HCT116 (cell line): ENCODE measurements at regions not wholly inside any gene's neighbourhood (a gene's known extent, or its start where the extent isn't known, plus 50 kb on each side); places are given as distances from the start of the nearest gene placed in this dataset.

Source experiments
- ATAC-seq: fragments of 200-7000 bp; cut with Tn5 transposase; 2 replicates; pipeline ENCODE4 v1.9.1; 2020; ENCODE audit warnings: mild to moderate bottlenecking, moderate library complexity
- BruUV-seq: library from RNA; stranded (reverse); fragments of 400-500 nt; replicated peaks from 2 replicates; lab custom pipeline; 2021; lab: Mats Ljungman, UMichigan
- CTCF ChIA-PET: fragments of 300-600 bp; sonication (Branson Sonifier 250); formaldehyde crosslinking; loops from one replicate; lab custom pipeline; 2021; ENCODE audit warnings: antibody characterized with exemption; lab: Charles Lee
- POLR2A ChIA-PET: fragments of 300-600, 350-600 bp; sonication (Branson Sonifier 250); formaldehyde crosslinking; loops from one replicate; lab custom pipeline; 2021; ENCODE audit warnings: antibody characterized with exemption; lab: Charles Lee
- RAD21 ChIA-PET, 2 experiments: fragments of 300-600 bp; sonication (Branson Sonifier 250); formaldehyde crosslinking; loops; one replicate each; lab custom pipeline; 2023; ENCODE audit warnings: low total read pairs in 2 of 2; ENCODE audit not compliant: uncharacterized antibody in 2 of 2, unreplicated experiment in 2 of 2, low non-redundant PET in 1 of 2; lab: Charles Lee
- DNase-seq: peaks from one replicate; pipeline ENCODE4 v3.0.0-alpha.2; 2010; ENCODE audit warnings: low read depth, low spot score
- H2AFZ ChIP-seq: fragments of 200-600 bp; shearing (Covaris generic), sonication (generic); 2 replicates; pipeline ENCODE4 v1.6.1; 2017; ENCODE audit warnings: low read depth, mixed run types, mixed read lengths, antibody characterized with exemption, low read length; ENCODE audit not compliant: poor library complexity, severe bottlenecking
- H3K27ac ChIP-seq: 2 replicates; pipeline ENCODE4 v1.5.1; 2012; ENCODE audit warnings: low read depth, low read length
- H3K27me3 ChIP-seq: fragments of 200-600 bp; sonication (generic); 2 replicates; pipeline ENCODE4 v1.6.1; 2016; ENCODE audit warnings: mixed run types, low read length, mixed read lengths; ENCODE audit not compliant: insufficient read depth
- H3K36me3 ChIP-seq, 2 experiments: fragments of 200-500 bp in 1 of 2; fragments of 200-600 bp in 1 of 2; sonication (Bioruptor generic) in 1 of 2; sonication (generic) in 1 of 2; 2 replicates each; pipeline versions ENCODE4 v1.5.1 to v1.6.1; 2014 to 2016; ENCODE audit warnings: low read length in 2 of 2, inconsistent platforms in 1 of 2, mixed read lengths in 1 of 2, mixed run types in 1 of 2; ENCODE audit not compliant: insufficient read depth in 2 of 2, control insufficient read depth in 1 of 2
- H3K4me1 ChIP-seq, 2 experiments: fragments of 200-600 bp in 1 of 2; sonication (generic) in 1 of 2; 2 replicates each; pipeline versions ENCODE4 v1.5.1 to v1.6.1; 2012 to 2017; ENCODE audit warnings: low read length in 2 of 2, inconsistent platforms in 1 of 2, mild to moderate bottlenecking in 1 of 2, mixed read lengths in 1 of 2, mixed run types in 1 of 2, moderate library complexity in 1 of 2; ENCODE audit not compliant: insufficient read depth in 2 of 2, control insufficient read depth in 1 of 2
- H3K4me2 ChIP-seq: fragments of 200-600 bp; sonication (generic); 2 replicates; pipeline ENCODE4 v1.6.1; 2017; ENCODE audit warnings: mixed run types, low read length, mixed read lengths
- H3K4me3 ChIP-seq, 2 experiments: fragments of 200-600 bp in 1 of 2; sonication (generic) in 1 of 2; replicated peaks in 1 of 2; 2 replicates each; pipeline ENCODE4 v1.5.1; 2011 to 2016; ENCODE audit warnings: low read length in 2 of 2, control low read depth in 1 of 2, low read depth in 1 of 2, mild to moderate bottlenecking in 1 of 2, mixed read lengths in 1 of 2, mixed run types in 1 of 2
- H3K79me2 ChIP-seq: fragments of 200-600 bp; sonication (generic); 2 replicates; pipeline ENCODE4 v1.6.1; 2017; ENCODE audit warnings: mild to moderate bottlenecking, mixed run types, low read length, moderate library complexity, mixed read lengths; ENCODE audit not compliant: insufficient read depth
- H3K9ac ChIP-seq: fragments of 200-600 bp; sonication (generic); 2 replicates; pipeline ENCODE4 v1.6.1; 2016; ENCODE audit warnings: low read length, mixed read lengths
- H3K9me2 ChIP-seq: fragments of 200-600 bp; sonication (generic), shearing (Covaris generic); 2 replicates; pipeline ENCODE4 v1.6.1; 2017; ENCODE audit warnings: mixed run types, mild to moderate bottlenecking, moderate library complexity; ENCODE audit not compliant: insufficient read depth
- H3K9me3 ChIP-seq, 2 experiments: fragments of 200-500 bp in 1 of 2; fragments of 200-600 bp in 1 of 2; sonication (Bioruptor generic) in 1 of 2; sonication (generic) in 1 of 2; 2 replicates each; pipeline ENCODE4 v1.6.1; 2014 to 2017; ENCODE audit warnings: low read length in 2 of 2, mixed read lengths in 2 of 2, inconsistent platforms in 1 of 2, low read depth in 1 of 2, mild to moderate bottlenecking in 1 of 2, mixed run types in 1 of 2, moderate library complexity in 1 of 2; ENCODE audit not compliant: control insufficient read depth in 1 of 2, insufficient read depth in 1 of 2
- H4K20me1 ChIP-seq: fragments of 200-600 bp; sonication (generic), shearing (Covaris generic); 2 replicates; pipeline ENCODE4 v1.6.1; 2017; ENCODE audit warnings: mixed run types, mild to moderate bottlenecking, moderate library complexity; ENCODE audit not compliant: insufficient read depth
- CBX3 ChIP-seq: IDR thresholded peaks from 2 replicates; pipeline ENCODE4 v1.6.1; 2012; ENCODE audit warnings: low read depth
- CEBPB ChIP-seq: IDR thresholded peaks from 2 replicates; pipeline ENCODE4 v1.6.1; 2012; ENCODE audit warnings: low read depth
- CTCF ChIP-seq, 3 experiments: fragments of 200-600 bp in 1 of 3; sonication (generic) in 1 of 3; IDR thresholded peaks in 2 of 3; conservative IDR thresholded peaks in 1 of 3; 2 replicates each; pipeline ENCODE4 v1.5.1; 2012 to 2017; ENCODE audit warnings: low read depth in 2 of 3, low read length in 2 of 3, antibody characterized with exemption in 1 of 3, borderline replicate concordance in 1 of 3, control low read depth in 1 of 3, mild to moderate bottlenecking in 1 of 3, mixed read lengths in 1 of 3, mixed run types in 1 of 3, moderate library complexity in 1 of 3; ENCODE audit not compliant: insufficient read depth in 1 of 3
- ELF1 ChIP-seq: IDR thresholded peaks from 2 replicates; pipeline ENCODE4 v1.6.1; 2012; ENCODE audit warnings: low read depth, borderline replicate concordance
- EZH2phosphoT487 ChIP-seq: fragments of 200-600 bp; IDR thresholded peaks from 2 replicates; pipeline ENCODE4 v1.6.1; 2018; ENCODE audit warnings: antibody characterized with exemption, borderline replicate concordance
- POLR2A ChIP-seq: IDR thresholded peaks from 2 replicates; pipeline ENCODE4 v1.7.0; 2011; ENCODE audit warnings: borderline replicate concordance; ENCODE audit not compliant: insufficient read depth, insufficient read length; ENCODE audit errors: extremely low read depth
- SIN3A ChIP-seq: IDR thresholded peaks from 2 replicates; pipeline ENCODE4 v1.6.1; 2012; ENCODE audit warnings: low read depth
- YY1 ChIP-seq: IDR thresholded peaks from 2 replicates; pipeline ENCODE4 v1.6.1; 2011; ENCODE audit warnings: low read length, low read depth, moderate library complexity, mild to moderate bottlenecking; ENCODE audit not compliant: insufficient replicate concordance; ENCODE audit errors: extremely low read depth
- ZBTB33 ChIP-seq: IDR thresholded peaks from 2 replicates; pipeline ENCODE4 v1.6.1; 2011; ENCODE audit warnings: mild to moderate bottlenecking, low read length, moderate library complexity; ENCODE audit not compliant: insufficient replicate concordance; ENCODE audit errors: extremely low read depth
- ZNF274 ChIP-seq: fragments of 200-500 bp; sonication (Bioruptor generic); IDR thresholded peaks from 2 replicates; pipeline ENCODE4 v1.6.1; 2014; ENCODE audit warnings: mild to moderate bottlenecking, low read depth, low read length, inconsistent platforms
- intact Hi-C: fragments of 100-400 bp; cut with micrococcal nuclease; formaldehyde crosslinking; loops from 2 replicates; pipeline ENCODE4 v1.10.0; 2022
- TF ChIP-seq, protein P1 (sequence below): IDR thresholded peaks from 2 replicates; pipeline ENCODE4 v1.6.1; 2012; ENCODE audit warnings: low read depth
- TF ChIP-seq, protein P2 (sequence below): IDR thresholded peaks from 2 replicates; pipeline ENCODE4 v1.6.1; 2012

DNA sequence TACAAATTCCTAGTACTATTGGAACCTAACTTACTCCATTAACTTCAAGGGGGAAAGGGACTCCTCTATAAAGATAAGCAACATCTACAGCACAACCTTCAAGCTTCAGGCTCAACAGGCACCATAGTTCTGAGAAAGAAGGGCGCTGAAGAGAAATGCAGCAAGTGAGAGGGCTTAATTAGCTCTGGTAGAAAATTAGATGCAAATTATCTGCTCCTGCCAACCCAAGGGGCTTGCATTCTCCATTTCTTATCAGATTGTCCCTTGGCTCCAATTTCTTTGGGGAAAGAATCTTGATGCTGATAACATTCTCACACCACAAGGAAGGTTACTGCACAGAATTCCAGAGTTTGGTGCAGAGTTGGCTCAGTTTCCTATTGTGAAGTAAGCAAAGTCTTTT lies 214.6 kb downstream of the GABRG2 start:
- intact Hi-C loops = no loop called here
- no peaks in the 10 kb centered on the region for H3K36me3 ChIP-seq
- BruUV-seq = no TSS peak
- no peaks in the 10 kb centered on the region for H3K9me3 ChIP-seq
- H3K9me2 ChIP-seq = no peaks in the 10 kb centered on the region
- ATAC-seq = no peak
- no peak overlapping the region for H3K9ac ChIP-seq
- H4K20me1 ChIP-seq = no peaks in the 10 kb centered on the region
- CTCF ChIA-PET = no interaction called here
- no peak overlapping the region for H3K27ac ChIP-seq
- H3K4me1 ChIP-seq = no peaks in the 10 kb centered on the region
- RAD21 ChIA-PET = no interaction called here
- H2AFZ ChIP-seq = no peak overlapping the region
- H3K4me2 ChIP-seq = no peak overlapping the region
- H3K79me2 ChIP-seq = no peaks in the 10 kb centered on the region
- no peak for DNase-seq
- no peak overlapping the region for H3K4me3 ChIP-seq
- H3K27me3 ChIP-seq = no peaks in the 10 kb centered on the region
- POLR2A ChIA-PET = no interaction called here
- TF ChIP-seq CEBPB = no peak
- TF ChIP-seq YY1 = no peak
- TF ChIP-seq, all 23 proteins: peak for 0

GRCh38 chr5:162283609-162284008 lies 216.0 kb downstream of the GABRG2 start:
- POLR2A ChIA-PET = no interaction called here
- DNase-seq (no peak), ATAC-seq (no peak)
- no TSS peak for BruUV-seq
- H3K27ac ChIP-seq = no peak overlapping the region
- no peaks in the 10 kb centered on the region for H3K9me2 ChIP-seq
- no peaks in the 10 kb centered on the region for H3K36me3 ChIP-seq
- H3K9ac ChIP-seq = no peak overlapping the region
- RAD21 ChIA-PET = no interaction called here
- no peaks in the 10 kb centered on the region for H3K9me3 ChIP-seq
- H3K4me3 ChIP-seq = no peak overlapping the region
- CTCF ChIA-PET = no interaction called here
- no peaks in the 10 kb centered on the region for H3K27me3 ChIP-seq
- H3K4me1 ChIP-seq = no peaks in the 10 kb centered on the region
- intact Hi-C loops = no loop called here
- H2AFZ ChIP-seq = no peak overlapping the region
- no peak overlapping the region for H3K4me2 ChIP-seq
- H3K79me2 ChIP-seq = no peaks in the 10 kb centered on the region
- H4K20me1 ChIP-seq = no peaks in the 10 kb centered on the region
- TF ChIP-seq CTCF (IDR thresholded peaks at IDR 0.05 in 2 of 3, conservative IDR thresholded peaks at IDR 0.05 in 1 of 3; ENCODE audit: borderline replicate concordance in 1 of 3, insufficient read depth in 1 of 3, low read depth in 2 of 3, low read length in 2 of 3) (no peak), CBX3 (no peak), YY1 (no peak), ELF1 (no peak), SIN3A (no peak), ZBTB33 (no peak), ZNF274 (no peak), POLR2A (no peak), EZH2phosphoT487 (no peak)
- TF ChIP-seq, protein P1, sequence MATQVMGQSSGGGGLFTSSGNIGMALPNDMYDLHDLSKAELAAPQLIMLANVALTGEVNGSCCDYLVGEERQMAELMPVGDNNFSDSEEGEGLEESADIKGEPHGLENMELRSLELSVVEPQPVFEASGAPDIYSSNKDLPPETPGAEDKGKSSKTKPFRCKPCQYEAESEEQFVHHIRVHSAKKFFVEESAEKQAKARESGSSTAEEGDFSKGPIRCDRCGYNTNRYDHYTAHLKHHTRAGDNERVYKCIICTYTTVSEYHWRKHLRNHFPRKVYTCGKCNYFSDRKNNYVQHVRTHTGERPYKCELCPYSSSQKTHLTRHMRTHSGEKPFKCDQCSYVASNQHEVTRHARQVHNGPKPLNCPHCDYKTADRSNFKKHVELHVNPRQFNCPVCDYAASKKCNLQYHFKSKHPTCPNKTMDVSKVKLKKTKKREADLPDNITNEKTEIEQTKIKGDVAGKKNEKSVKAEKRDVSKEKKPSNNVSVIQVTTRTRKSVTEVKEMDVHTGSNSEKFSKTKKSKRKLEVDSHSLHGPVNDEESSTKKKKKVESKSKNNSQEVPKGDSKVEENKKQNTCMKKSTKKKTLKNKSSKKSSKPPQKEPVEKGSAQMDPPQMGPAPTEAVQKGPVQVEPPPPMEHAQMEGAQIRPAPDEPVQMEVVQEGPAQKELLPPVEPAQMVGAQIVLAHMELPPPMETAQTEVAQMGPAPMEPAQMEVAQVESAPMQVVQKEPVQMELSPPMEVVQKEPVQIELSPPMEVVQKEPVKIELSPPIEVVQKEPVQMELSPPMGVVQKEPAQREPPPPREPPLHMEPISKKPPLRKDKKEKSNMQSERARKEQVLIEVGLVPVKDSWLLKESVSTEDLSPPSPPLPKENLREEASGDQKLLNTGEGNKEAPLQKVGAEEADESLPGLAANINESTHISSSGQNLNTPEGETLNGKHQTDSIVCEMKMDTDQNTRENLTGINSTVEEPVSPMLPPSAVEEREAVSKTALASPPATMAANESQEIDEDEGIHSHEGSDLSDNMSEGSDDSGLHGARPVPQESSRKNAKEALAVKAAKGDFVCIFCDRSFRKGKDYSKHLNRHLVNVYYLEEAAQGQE = no peak
- TF ChIP-seq, protein P2, sequence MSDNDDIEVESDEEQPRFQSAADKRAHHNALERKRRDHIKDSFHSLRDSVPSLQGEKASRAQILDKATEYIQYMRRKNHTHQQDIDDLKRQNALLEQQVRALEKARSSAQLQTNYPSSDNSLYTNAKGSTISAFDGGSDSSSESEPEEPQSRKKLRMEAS = no peak
